H1 (cell line): ENCODE measurements at regions not wholly inside any gene's neighbourhood (a gene's known extent, or its start where the extent isn't known, plus 50 kb on each side); places are given as distances from the start of the nearest gene placed in this dataset.

Source experiments
- CTCF ChIA-PET: fragments of 300-600 bp; sonication (Branson Sonifier 250); formaldehyde crosslinking; loops from one replicate; lab custom pipeline; 2021; ENCODE audit not compliant: partially characterized antibody; lab: Charles Lee
- POLR2A ChIA-PET: fragments of 300-600 bp; sonication (Branson Sonifier 250); formaldehyde crosslinking; loops from one replicate; lab custom pipeline; 2021; ENCODE audit warnings: inconsistent platforms; ENCODE audit not compliant: partially characterized antibody; lab: Charles Lee
- DNase-seq, 2 experiments: peaks; one replicate each; pipeline versions ENCODE4 v3.0.0 to v3.0.0-alpha.2; 2010 to 2022; ENCODE audit warnings: low spot score in 2 of 2, low read depth in 1 of 2, mixed read lengths in 1 of 2
- FAIRE-seq: peaks from 2 replicates; lab custom pipeline; 2011; peaks lifted over from hg19 to GRCh38; lab: Jason Lieb, UNC
- H2AFZ ChIP-seq: 2 replicates; pipeline ENCODE4 v1.8.1; 2012; ENCODE audit warnings: low read length, inconsistent platforms
- H2AK5ac ChIP-seq: 2 replicates; pipeline ENCODE4 v1.6.1; 2013; ENCODE audit warnings: low read depth, low read length
- H2BK120ac ChIP-seq: replicated peaks from 2 replicates; pipeline ENCODE3; 2013; ENCODE audit warnings: low read depth, low read length, inconsistent platforms
- H2BK12ac ChIP-seq: 2 replicates; pipeline ENCODE4 v1.6.1; 2013; ENCODE audit warnings: low read depth, low read length
- H2BK15ac ChIP-seq: 2 replicates; pipeline ENCODE4 v1.6.1; 2013; ENCODE audit warnings: low read length
- H2BK20ac ChIP-seq: 2 replicates; pipeline ENCODE4 v1.6.1; 2013; ENCODE audit warnings: low read length
- H2BK5ac ChIP-seq: 2 replicates; pipeline ENCODE4 v1.6.1; 2013; ENCODE audit warnings: low read depth, low read length
- H3K14ac ChIP-seq: 2 replicates; pipeline ENCODE4 v1.6.1; 2013; ENCODE audit warnings: inconsistent platforms; ENCODE audit not compliant: insufficient read length
- H3K18ac ChIP-seq: 2 replicates; pipeline ENCODE4 v1.6.1; 2013; ENCODE audit warnings: low read length; ENCODE audit errors: extremely low read depth
- H3K23ac ChIP-seq: 2 replicates; pipeline ENCODE4 v1.6.1; 2013; ENCODE audit warnings: inconsistent platforms; ENCODE audit not compliant: insufficient read length
- H3K23me2 ChIP-seq: 2 replicates; pipeline ENCODE4 v1.6.1; 2013; ENCODE audit warnings: low read depth, low read length
- H3K27ac ChIP-seq: 2 replicates; pipeline ENCODE4 v1.6.1; 2011; ENCODE audit warnings: low read depth, low read length, inconsistent platforms
- H3K27me3 ChIP-seq, 4 experiments: replicated peaks in 1 of 4; 1 replicate in 1 of 4; 2 replicates in 3 of 4; pipeline versions ENCODE4 v1.6.1 to v1.8.1; 2011 to 2013; ENCODE audit warnings: low read length in 3 of 4, mild to moderate bottlenecking in 3 of 4, inconsistent platforms in 2 of 4, mixed read lengths in 2 of 4, moderate library complexity in 1 of 4; ENCODE audit not compliant: control insufficient read depth in 3 of 4, insufficient read depth in 3 of 4; ENCODE audit errors: extremely low read depth in 1 of 4
- H3K36me3 ChIP-seq, 4 experiments: 2 replicates each; pipeline versions ENCODE4 v1.6.1 to v1.8.1; 2011 to 2013; ENCODE audit warnings: mild to moderate bottlenecking in 4 of 4, low read length in 3 of 4, moderate library complexity in 2 of 4, control low read depth in 1 of 4, inconsistent platforms in 1 of 4; ENCODE audit not compliant: insufficient read depth in 4 of 4, control insufficient read depth in 2 of 4
- H3K4ac ChIP-seq: replicated peaks from 2 replicates; pipeline ENCODE3; 2013; ENCODE audit warnings: low read length, low read depth, mixed read lengths, inconsistent platforms; ENCODE audit not compliant: insufficient read length
- H3K4me1 ChIP-seq, 4 experiments: replicated peaks in 1 of 4; 1 replicate in 1 of 4; 2 replicates in 3 of 4; pipeline versions ENCODE4 v1.6.1 to v1.8.1; 2011 to 2013; ENCODE audit warnings: low read length in 3 of 4, inconsistent platforms in 2 of 4, mixed read lengths in 1 of 4; ENCODE audit not compliant: insufficient read depth in 4 of 4, control insufficient read depth in 3 of 4
- H3K4me2 ChIP-seq, 2 experiments: 2 replicates each; pipeline versions ENCODE4 v1.6.1 to v1.8.1; 2011 to 2013; ENCODE audit warnings: low read depth in 2 of 2, low read length in 2 of 2, control low read depth in 1 of 2, inconsistent platforms in 1 of 2, mild to moderate bottlenecking in 1 of 2; ENCODE audit not compliant: insufficient read depth in 1 of 2
- H3K4me3 ChIP-seq, 4 experiments: fragments of 200-600, 300-600 bp in 1 of 4; sonication (generic), shearing (Covaris generic), sonication (Bioruptor Twin) in 1 of 4; 2 replicates each; pipeline versions ENCODE4 v1.5.1 to v1.8.1; 2011 to 2016; ENCODE audit warnings: low read length in 4 of 4, low read depth in 3 of 4, control low read depth in 2 of 4, inconsistent platforms in 2 of 4, mild to moderate bottlenecking in 2 of 4, mixed read lengths in 1 of 4, moderate library complexity in 1 of 4; ENCODE audit not compliant: insufficient read depth in 2 of 4; ENCODE audit errors: extremely low read depth in 1 of 4
- H3K56ac ChIP-seq: replicated peaks from 2 replicates; pipeline ENCODE3; 2013; ENCODE audit warnings: low read depth, mild to moderate bottlenecking, mixed read lengths, low read length, inconsistent platforms; ENCODE audit not compliant: insufficient read length
- H3K79me1 ChIP-seq: 2 replicates; pipeline ENCODE4 v1.6.1; 2013; ENCODE audit warnings: low read depth, low read length, control low read depth
- H3K79me2 ChIP-seq, 2 experiments: 2 replicates each; pipeline versions ENCODE4 v1.6.1 to v1.8.1; 2012 to 2013; ENCODE audit warnings: low read length in 2 of 2, mild to moderate bottlenecking in 2 of 2, inconsistent platforms in 1 of 2; ENCODE audit not compliant: insufficient read depth in 2 of 2, control insufficient read depth in 1 of 2
- H3K9ac ChIP-seq, 4 experiments: replicated peaks in 1 of 4; 1 replicate in 1 of 4; 2 replicates in 3 of 4; pipeline versions ENCODE4 v1.6.1 to v1.8.1; 2011 to 2013; ENCODE audit warnings: low read depth in 3 of 4, low read length in 3 of 4, control low read depth in 2 of 4, mild to moderate bottlenecking in 2 of 4, moderate library complexity in 2 of 4, inconsistent platforms in 1 of 4; ENCODE audit errors: extremely low read depth in 1 of 4
- H3K9me3 ChIP-seq, 2 experiments: 2 replicates each; pipeline versions ENCODE4 v1.6.1 to v1.8.1; 2012 to 2013; ENCODE audit warnings: mild to moderate bottlenecking in 2 of 2, moderate library complexity in 2 of 2, control low read depth in 1 of 2, inconsistent platforms in 1 of 2, low read depth in 1 of 2, low read length in 1 of 2, mixed read lengths in 1 of 2; ENCODE audit not compliant: insufficient read depth in 2 of 2
- H4K20me1 ChIP-seq, 2 experiments: replicated peaks in 1 of 2; 2 replicates each; pipeline versions ENCODE3 to v1.8.1; 2011 to 2013; ENCODE audit warnings: inconsistent platforms in 2 of 2, low read length in 2 of 2, mild to moderate bottlenecking in 1 of 2; ENCODE audit not compliant: insufficient read depth in 2 of 2, control insufficient read depth in 1 of 2
- H4K5ac ChIP-seq: 2 replicates; pipeline ENCODE4 v1.6.1; 2013; ENCODE audit warnings: low read length, low read depth, mixed read lengths, inconsistent platforms; ENCODE audit not compliant: insufficient read length
- H4K8ac ChIP-seq: 2 replicates; pipeline ENCODE4 v1.8.0; 2013; ENCODE audit warnings: mild to moderate bottlenecking, moderate library complexity, low read length, inconsistent platforms; ENCODE audit not compliant: insufficient read depth; ENCODE audit errors: extremely low read depth
- H4K91ac ChIP-seq: replicated peaks from 2 replicates; pipeline ENCODE3; 2013; ENCODE audit warnings: low read length, mixed read lengths, inconsistent platforms; ENCODE audit not compliant: insufficient read length
- CHD2 ChIP-seq: IDR thresholded peaks from 2 replicates; pipeline ENCODE4 v1.6.1; 2012; ENCODE audit warnings: low read length, improper control_type of control experiment
- RNF2 ChIP-seq: fragments of 200-900, 300-1000 bp; sonication (generic); IDR thresholded peaks from 2 replicates; pipeline ENCODE4 v1.7.1; 2016; ENCODE audit warnings: borderline replicate concordance, low read depth, mild to moderate bottlenecking, antibody characterized with exemption, low read length; ENCODE audit not compliant: poor library complexity, severe bottlenecking; ENCODE audit errors: missing control alignments
- SIRT6 ChIP-seq: IDR thresholded peaks from one replicate; pipeline ENCODE4 v1.7.1; 2012; ENCODE audit warnings: low read length, inconsistent platforms
- TAF1 ChIP-seq: IDR thresholded peaks from 2 replicates; pipeline ENCODE4 v1.6.1; 2011; ENCODE audit warnings: mild to moderate bottlenecking, low read depth, low read length
- WGBS, 2 experiments: shearing (Covaris generic) in 1 of 2; methylation state at CpG; one replicate each; pipeline versions ENCODE4 v1.1.6 to v1.1.7; 2013 to 2015; ENCODE audit warnings: low lambda C conversion rate in 2 of 2, mixed read lengths in 2 of 2, inconsistent platforms in 1 of 2, low coverage in 1 of 2, missing lambda C conversion rate in 1 of 2; ENCODE audit not compliant: insufficient replicate concordance in 2 of 2, insufficient coverage in 1 of 2, insufficient read length in 1 of 2; ENCODE audit errors: extremely low coverage in 1 of 2, missing lambda C conversion rate in 1 of 2; 5-methylcytosine and 5-hydroxymethylcytosine counted together

DNA sequence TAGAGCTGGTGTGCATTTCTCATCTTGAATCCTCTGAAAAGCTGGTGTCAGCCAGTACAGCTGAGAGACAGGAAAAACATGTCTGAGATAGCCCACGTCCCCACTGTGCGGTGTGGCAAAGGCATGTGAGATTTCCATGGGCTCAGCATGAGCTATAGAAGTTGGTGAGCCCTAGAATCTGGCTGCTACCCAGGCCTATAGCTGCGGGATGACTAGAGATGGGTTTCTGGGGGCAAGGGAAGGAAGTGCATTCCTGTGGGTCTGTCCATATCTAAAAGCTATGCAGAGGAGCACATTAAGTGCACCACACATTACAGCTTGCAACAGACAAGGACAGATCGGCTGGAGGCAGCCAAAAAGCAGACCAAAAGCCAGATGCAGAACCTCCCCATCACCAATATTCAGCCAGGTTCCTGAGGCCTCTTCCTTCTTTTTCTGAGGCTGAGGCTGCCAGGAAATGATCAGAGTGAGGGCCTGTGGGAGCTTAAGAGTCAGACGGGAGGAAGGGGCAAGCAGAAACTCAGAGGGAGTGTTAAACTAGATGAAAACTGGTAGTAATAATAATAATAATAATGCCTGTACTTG, 55.8 kb upstream of the RANBP3L start:
- H2BK120ac ChIP-seq = no peak overlapping the region
- H3K36me3 ChIP-seq = no peaks in the 10 kb centered on the region
- H3K4me3 ChIP-seq = no peak overlapping the region
- FAIRE-seq (no peak), DNase-seq (no peak)
- H2BK15ac ChIP-seq = no peak overlapping the region
- no peak overlapping the region for H3K14ac ChIP-seq
- H3K23me2 ChIP-seq = no peaks in the 10 kb centered on the region; the same call in 1 of the 2 replicates
- H3K27ac ChIP-seq = no peak overlapping the region
- no peak overlapping the region for H2BK5ac ChIP-seq
- H2BK12ac ChIP-seq = no peak overlapping the region
- ChIA-PET CTCF (interaction anchor here (0.6 to 1.3 kb wide), 6 partner anchors 9 to 150 kb away, joined by 3 to 5 read pairs (median 3); no protein-coding TSS in a partner anchor), POLR2A (no interaction called here)
- no peaks in the 10 kb centered on the region for H3K79me2 ChIP-seq
- no peaks in the 10 kb centered on the region for H3K27me3 ChIP-seq
- H2AK5ac ChIP-seq = no peak overlapping the region
- TF ChIP-seq SIRT6 = no peak
- no peak for TF ChIP-seq CHD2
- no peak for TF ChIP-seq TAF1
- no peak for TF ChIP-seq RNF2
- H3K9ac ChIP-seq = no peak overlapping the region
- H3K18ac ChIP-seq = no peak overlapping the region
- H3K4me1 ChIP-seq = no peaks in the 10 kb centered on the region
- no peak overlapping the region for H4K91ac ChIP-seq
- no peaks in the 10 kb centered on the region for H3K79me1 ChIP-seq
- H4K20me1 ChIP-seq = peaks cover 0 to 2% of the 10 kb centered on the region in 2 experiments
- H4K8ac ChIP-seq = no peak overlapping the region
- no peak overlapping the region for H3K56ac ChIP-seq
- no peak overlapping the region for H2AFZ ChIP-seq
- no peak overlapping the region for H4K5ac ChIP-seq
- H3K4me2 ChIP-seq = no peak overlapping the region
- WGBS, 2 experiments = 87% methylated on average over 5 of the region's 5 CpGs; no CpG with 5 or more reads in 1 of the 2 experiments
- no peak overlapping the region for H3K23ac ChIP-seq
- H3K9me3 ChIP-seq = no peaks in the 10 kb centered on the region
- H3K4ac ChIP-seq = no peak overlapping the region
- no peak overlapping the region for H2BK20ac ChIP-seq
